ENCODE measurements at regions not wholly inside any gene's neighbourhood (a gene's known extent, or its start where the extent isn't known, plus 50 kb on each side); places are given as distances from the start of the nearest gene placed in this dataset.

DNA sequence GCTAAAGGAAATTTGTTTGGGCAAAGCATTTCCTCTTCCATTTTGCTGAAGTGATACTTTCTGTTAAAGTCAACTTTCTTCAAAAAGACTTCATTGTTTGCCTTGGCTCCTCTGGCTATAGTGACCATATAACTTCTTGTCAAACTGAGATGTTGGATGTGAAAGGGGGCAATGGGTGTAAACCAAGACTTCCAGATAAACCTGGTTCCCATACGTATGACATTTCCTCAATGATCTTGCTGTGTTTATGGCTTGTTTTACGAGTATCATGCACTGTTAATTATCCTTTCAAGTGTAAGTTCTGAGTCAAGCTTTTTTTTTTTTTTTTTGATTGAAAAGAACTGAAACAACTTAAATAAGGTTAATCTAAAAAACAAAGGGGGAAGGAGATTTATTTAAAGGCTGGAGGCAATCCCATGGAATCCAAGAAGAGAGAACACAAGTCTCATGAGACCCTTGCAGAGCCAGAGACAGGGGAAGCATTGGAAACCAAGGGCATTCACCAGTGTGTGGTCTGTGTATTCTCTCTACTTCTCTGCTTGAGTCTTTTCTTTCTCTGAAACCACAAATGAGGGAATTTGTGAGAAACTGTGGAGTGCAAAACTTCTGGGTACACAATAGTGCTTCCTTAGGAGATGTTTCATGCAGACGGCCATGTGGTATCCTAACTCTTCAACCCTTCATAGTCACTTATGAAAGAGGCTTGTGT is 335.3 kb downstream of the RAB3C start:
- H3K9me3 Mint-ChIP-seq = no peaks in the 10 kb centered on the region
- peaks cover 67% of the 10 kb centered on the region for H3K4me1 Mint-ChIP-seq
- peak; percentile 73 for ATAC-seq
- ChIA-PET CTCF (interaction anchor here (0.6 kb wide), 1 partner anchor 22 kb away, joined by 3 read pairs; no protein-coding TSS in a partner anchor), POLR2A (interaction anchor here (0.5 kb wide), 1 partner anchor 490 kb away, joined by 3 read pairs; no protein-coding TSS in a partner anchor)
- H3K4me3 Mint-ChIP-seq = no peak overlapping the region
- H3K36me3 Mint-ChIP-seq = no peaks in the 10 kb centered on the region
- no peak overlapping the region for H3K27ac Mint-ChIP-seq
- no peak for DNase-seq (ENCODE audit: low spot score)
- TF ChIP-seq TEAD4 (CRISPR knock-in tag; IDR thresholded peaks at IDR 0.05) (no peak), ZNF263 (CRISPR knock-in tag; IDR thresholded peaks at IDR 0.05; ENCODE audit: low read depth) (no peak), NFATC4 (CRISPR knock-in tag; IDR thresholded peaks at IDR 0.05) (no peak), RELA (CRISPR knock-in tag; IDR thresholded peaks at IDR 0.05; ENCODE audit: borderline replicate concordance) (no peak), FOXK1 (CRISPR knock-in tag; IDR thresholded peaks at IDR 0.05) (no peak), PRRX2 (CRISPR knock-in tag; IDR thresholded peaks at IDR 0.05) (no peak), TEAD1 (CRISPR knock-in tag; IDR thresholded peaks at IDR 0.05) (no peak)
- TF ChIP-seq, protein P1, sequence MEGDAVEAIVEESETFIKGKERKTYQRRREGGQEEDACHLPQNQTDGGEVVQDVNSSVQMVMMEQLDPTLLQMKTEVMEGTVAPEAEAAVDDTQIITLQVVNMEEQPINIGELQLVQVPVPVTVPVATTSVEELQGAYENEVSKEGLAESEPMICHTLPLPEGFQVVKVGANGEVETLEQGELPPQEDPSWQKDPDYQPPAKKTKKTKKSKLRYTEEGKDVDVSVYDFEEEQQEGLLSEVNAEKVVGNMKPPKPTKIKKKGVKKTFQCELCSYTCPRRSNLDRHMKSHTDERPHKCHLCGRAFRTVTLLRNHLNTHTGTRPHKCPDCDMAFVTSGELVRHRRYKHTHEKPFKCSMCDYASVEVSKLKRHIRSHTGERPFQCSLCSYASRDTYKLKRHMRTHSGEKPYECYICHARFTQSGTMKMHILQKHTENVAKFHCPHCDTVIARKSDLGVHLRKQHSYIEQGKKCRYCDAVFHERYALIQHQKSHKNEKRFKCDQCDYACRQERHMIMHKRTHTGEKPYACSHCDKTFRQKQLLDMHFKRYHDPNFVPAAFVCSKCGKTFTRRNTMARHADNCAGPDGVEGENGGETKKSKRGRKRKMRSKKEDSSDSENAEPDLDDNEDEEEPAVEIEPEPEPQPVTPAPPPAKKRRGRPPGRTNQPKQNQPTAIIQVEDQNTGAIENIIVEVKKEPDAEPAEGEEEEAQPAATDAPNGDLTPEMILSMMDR (IDR thresholded peaks at IDR 0.05) = no peak
- TF ChIP-seq, protein P2, sequence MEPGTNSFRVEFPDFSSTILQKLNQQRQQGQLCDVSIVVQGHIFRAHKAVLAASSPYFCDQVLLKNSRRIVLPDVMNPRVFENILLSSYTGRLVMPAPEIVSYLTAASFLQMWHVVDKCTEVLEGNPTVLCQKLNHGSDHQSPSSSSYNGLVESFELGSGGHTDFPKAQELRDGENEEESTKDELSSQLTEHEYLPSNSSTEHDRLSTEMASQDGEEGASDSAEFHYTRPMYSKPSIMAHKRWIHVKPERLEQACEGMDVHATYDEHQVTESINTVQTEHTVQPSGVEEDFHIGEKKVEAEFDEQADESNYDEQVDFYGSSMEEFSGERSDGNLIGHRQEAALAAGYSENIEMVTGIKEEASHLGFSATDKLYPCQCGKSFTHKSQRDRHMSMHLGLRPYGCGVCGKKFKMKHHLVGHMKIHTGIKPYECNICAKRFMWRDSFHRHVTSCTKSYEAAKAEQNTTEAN (CRISPR knock-in tag; IDR thresholded peaks at IDR 0.05) = no peak
- TF ChIP-seq, protein P3, sequence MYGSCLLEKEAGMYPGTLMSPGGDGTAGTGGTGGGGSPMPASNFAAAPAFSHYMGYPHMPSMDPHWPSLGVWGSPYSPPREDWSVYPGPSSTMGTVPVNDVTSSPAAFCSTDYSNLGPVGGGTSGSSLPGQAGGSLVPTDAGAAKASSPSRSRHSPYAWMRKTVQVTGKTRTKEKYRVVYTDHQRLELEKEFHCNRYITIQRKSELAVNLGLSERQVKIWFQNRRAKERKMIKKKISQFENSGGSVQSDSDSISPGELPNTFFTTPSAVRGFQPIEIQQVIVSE (CRISPR knock-in tag; IDR thresholded peaks at IDR 0.05; ENCODE audit: borderline replicate concordance) = no peak
- TF ChIP-seq, protein P4, sequence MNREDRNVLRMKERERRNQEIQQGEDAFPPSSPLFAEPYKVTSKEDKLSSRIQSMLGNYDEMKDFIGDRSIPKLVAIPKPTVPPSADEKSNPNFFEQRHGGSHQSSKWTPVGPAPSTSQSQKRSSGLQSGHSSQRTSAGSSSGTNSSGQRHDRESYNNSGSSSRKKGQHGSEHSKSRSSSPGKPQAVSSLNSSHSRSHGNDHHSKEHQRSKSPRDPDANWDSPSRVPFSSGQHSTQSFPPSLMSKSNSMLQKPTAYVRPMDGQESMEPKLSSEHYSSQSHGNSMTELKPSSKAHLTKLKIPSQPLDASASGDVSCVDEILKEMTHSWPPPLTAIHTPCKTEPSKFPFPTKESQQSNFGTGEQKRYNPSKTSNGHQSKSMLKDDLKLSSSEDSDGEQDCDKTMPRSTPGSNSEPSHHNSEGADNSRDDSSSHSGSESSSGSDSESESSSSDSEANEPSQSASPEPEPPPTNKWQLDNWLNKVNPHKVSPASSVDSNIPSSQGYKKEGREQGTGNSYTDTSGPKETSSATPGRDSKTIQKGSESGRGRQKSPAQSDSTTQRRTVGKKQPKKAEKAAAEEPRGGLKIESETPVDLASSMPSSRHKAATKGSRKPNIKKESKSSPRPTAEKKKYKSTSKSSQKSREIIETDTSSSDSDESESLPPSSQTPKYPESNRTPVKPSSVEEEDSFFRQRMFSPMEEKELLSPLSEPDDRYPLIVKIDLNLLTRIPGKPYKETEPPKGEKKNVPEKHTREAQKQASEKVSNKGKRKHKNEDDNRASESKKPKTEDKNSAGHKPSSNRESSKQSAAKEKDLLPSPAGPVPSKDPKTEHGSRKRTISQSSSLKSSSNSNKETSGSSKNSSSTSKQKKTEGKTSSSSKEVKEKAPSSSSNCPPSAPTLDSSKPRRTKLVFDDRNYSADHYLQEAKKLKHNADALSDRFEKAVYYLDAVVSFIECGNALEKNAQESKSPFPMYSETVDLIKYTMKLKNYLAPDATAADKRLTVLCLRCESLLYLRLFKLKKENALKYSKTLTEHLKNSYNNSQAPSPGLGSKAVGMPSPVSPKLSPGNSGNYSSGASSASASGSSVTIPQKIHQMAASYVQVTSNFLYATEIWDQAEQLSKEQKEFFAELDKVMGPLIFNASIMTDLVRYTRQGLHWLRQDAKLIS (CRISPR knock-in tag; IDR thresholded peaks at IDR 0.05; ENCODE audit: borderline replicate concordance) = no peak
- TF ChIP-seq, protein P5, sequence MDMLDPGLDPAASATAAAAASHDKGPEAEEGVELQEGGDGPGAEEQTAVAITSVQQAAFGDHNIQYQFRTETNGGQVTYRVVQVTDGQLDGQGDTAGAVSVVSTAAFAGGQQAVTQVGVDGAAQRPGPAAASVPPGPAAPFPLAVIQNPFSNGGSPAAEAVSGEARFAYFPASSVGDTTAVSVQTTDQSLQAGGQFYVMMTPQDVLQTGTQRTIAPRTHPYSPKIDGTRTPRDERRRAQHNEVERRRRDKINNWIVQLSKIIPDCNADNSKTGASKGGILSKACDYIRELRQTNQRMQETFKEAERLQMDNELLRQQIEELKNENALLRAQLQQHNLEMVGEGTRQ (CRISPR knock-in tag; IDR thresholded peaks at IDR 0.05) = no peak
- TF ChIP-seq, protein P6, sequence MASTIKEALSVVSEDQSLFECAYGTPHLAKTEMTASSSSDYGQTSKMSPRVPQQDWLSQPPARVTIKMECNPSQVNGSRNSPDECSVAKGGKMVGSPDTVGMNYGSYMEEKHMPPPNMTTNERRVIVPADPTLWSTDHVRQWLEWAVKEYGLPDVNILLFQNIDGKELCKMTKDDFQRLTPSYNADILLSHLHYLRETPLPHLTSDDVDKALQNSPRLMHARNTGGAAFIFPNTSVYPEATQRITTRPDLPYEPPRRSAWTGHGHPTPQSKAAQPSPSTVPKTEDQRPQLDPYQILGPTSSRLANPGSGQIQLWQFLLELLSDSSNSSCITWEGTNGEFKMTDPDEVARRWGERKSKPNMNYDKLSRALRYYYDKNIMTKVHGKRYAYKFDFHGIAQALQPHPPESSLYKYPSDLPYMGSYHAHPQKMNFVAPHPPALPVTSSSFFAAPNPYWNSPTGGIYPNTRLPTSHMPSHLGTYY (CRISPR knock-in tag; IDR thresholded peaks at IDR 0.05) = no peak
- TF ChIP-seq, protein P7, sequence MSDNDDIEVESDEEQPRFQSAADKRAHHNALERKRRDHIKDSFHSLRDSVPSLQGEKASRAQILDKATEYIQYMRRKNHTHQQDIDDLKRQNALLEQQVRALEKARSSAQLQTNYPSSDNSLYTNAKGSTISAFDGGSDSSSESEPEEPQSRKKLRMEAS (CRISPR knock-in tag; IDR thresholded peaks at IDR 0.05) = no peak
- peaks cover 80% of the 10 kb centered on the region for H3K27me3 Mint-ChIP-seq (ENCODE audit: low read depth)
